SU-DHL-6 (cell line): ENCODE measurements at regions not wholly inside any gene's neighbourhood (a gene's known extent, or its start where the extent isn't known, plus 50 kb on each side); places are given as distances from the start of the nearest gene placed in this dataset.

Experiments
- EZH2phosphoT487 ChIP-seq: fragments of 200-600 bp; sonication (generic), shearing (Covaris generic); conservative IDR thresholded peaks from 2 replicates; pipeline ENCODE4 v1.6.1; 2018; ENCODE audit warnings: mild to moderate bottlenecking, antibody characterized with exemption, low read length, moderate library complexity, mixed read lengths
- TF ChIP-seq, protein P1 (sequence below): fragments of 200-600 bp; sonication (generic); IDR thresholded peaks from one replicate; pipeline ENCODE4 v1.5.1; 2017; ENCODE audit warnings: antibody characterized with exemption, mild to moderate bottlenecking, low read length, moderate library complexity; ENCODE audit not compliant: insufficient read depth, poor library complexity, severe bottlenecking

DNA sequence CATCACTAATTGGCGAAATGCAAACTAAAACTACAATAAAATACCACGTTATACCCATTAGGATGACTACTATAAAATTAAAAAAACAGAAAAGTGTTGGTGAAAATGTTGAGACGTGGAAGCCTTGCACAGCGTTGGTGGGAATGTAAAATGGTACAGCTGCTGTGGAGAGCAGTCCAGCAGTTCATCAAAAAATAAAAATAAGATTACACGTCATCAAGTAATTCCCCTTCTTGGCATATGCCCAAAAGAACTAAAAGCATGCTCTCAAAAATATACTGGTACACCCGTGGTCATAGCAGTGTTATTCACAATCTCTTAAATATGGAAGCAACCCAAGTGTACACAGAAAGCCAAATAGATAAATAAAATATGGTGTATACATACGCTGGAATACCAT lies 71.8 kb upstream of the NDN start:
- TF ChIP-seq, protein P1, sequence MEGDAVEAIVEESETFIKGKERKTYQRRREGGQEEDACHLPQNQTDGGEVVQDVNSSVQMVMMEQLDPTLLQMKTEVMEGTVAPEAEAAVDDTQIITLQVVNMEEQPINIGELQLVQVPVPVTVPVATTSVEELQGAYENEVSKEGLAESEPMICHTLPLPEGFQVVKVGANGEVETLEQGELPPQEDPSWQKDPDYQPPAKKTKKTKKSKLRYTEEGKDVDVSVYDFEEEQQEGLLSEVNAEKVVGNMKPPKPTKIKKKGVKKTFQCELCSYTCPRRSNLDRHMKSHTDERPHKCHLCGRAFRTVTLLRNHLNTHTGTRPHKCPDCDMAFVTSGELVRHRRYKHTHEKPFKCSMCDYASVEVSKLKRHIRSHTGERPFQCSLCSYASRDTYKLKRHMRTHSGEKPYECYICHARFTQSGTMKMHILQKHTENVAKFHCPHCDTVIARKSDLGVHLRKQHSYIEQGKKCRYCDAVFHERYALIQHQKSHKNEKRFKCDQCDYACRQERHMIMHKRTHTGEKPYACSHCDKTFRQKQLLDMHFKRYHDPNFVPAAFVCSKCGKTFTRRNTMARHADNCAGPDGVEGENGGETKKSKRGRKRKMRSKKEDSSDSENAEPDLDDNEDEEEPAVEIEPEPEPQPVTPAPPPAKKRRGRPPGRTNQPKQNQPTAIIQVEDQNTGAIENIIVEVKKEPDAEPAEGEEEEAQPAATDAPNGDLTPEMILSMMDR, result no peak
- no peak for TF ChIP-seq EZH2phosphoT487
